WTC11 (cell line): ENCODE measurements at regions not wholly inside any gene's neighbourhood (a gene's known extent, or its start where the extent isn't known, plus 50 kb on each side); places are given as distances from the start of the nearest gene placed in this dataset.

ENCODE experiments used
- CREM ChIP-seq: sonication (generic); formaldehyde crosslinking; IDR thresholded peaks from 2 replicates; pipeline ENCODE4 v1.8.1; 2022; ENCODE audit warnings: mild to moderate bottlenecking, missing genetic modification reagents, moderate library complexity
- MLX ChIP-seq: sonication (generic); formaldehyde crosslinking; IDR thresholded peaks from 2 replicates; pipeline ENCODE4 v1.8.1; 2023; ENCODE audit warnings: mild to moderate bottlenecking, missing genetic modification reagents, moderate library complexity
- ZNF138 ChIP-seq: sonication (generic); formaldehyde crosslinking; conservative IDR thresholded peaks from 2 replicates; pipeline ENCODE4 v1.8.1; 2022; ENCODE audit warnings: mild to moderate bottlenecking, moderate library complexity, missing genetic modification reagents
- ZNF232 ChIP-seq: sonication (generic); formaldehyde crosslinking; IDR thresholded peaks from 2 replicates; pipeline ENCODE4 v1.8.0; 2022; ENCODE audit warnings: mild to moderate bottlenecking, missing genetic modification reagents
- TF ChIP-seq, protein P1 (sequence below): fragments of 200-600 bp; IDR thresholded peaks from 2 replicates; pipeline ENCODE4 v1.8.0; 2022; ENCODE audit warnings: antibody characterized with exemption

GRCh38 chr4:148757171-148757570 is 315.0 kb upstream of the NR3C2 start:
- no peak for TF ChIP-seq ZNF232
- TF ChIP-seq CREM = no peak
- TF ChIP-seq, protein P1, sequence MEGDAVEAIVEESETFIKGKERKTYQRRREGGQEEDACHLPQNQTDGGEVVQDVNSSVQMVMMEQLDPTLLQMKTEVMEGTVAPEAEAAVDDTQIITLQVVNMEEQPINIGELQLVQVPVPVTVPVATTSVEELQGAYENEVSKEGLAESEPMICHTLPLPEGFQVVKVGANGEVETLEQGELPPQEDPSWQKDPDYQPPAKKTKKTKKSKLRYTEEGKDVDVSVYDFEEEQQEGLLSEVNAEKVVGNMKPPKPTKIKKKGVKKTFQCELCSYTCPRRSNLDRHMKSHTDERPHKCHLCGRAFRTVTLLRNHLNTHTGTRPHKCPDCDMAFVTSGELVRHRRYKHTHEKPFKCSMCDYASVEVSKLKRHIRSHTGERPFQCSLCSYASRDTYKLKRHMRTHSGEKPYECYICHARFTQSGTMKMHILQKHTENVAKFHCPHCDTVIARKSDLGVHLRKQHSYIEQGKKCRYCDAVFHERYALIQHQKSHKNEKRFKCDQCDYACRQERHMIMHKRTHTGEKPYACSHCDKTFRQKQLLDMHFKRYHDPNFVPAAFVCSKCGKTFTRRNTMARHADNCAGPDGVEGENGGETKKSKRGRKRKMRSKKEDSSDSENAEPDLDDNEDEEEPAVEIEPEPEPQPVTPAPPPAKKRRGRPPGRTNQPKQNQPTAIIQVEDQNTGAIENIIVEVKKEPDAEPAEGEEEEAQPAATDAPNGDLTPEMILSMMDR = no peak
- TF ChIP-seq MLX (CRISPR knock-in tag) = no peak
- no peak for TF ChIP-seq ZNF138
